ENCODE measurements at regions not wholly inside any gene's neighbourhood (a gene's known extent, or its start where the extent isn't known, plus 50 kb on each side); places are given as distances from the start of the nearest gene placed in this dataset.

DNA sequence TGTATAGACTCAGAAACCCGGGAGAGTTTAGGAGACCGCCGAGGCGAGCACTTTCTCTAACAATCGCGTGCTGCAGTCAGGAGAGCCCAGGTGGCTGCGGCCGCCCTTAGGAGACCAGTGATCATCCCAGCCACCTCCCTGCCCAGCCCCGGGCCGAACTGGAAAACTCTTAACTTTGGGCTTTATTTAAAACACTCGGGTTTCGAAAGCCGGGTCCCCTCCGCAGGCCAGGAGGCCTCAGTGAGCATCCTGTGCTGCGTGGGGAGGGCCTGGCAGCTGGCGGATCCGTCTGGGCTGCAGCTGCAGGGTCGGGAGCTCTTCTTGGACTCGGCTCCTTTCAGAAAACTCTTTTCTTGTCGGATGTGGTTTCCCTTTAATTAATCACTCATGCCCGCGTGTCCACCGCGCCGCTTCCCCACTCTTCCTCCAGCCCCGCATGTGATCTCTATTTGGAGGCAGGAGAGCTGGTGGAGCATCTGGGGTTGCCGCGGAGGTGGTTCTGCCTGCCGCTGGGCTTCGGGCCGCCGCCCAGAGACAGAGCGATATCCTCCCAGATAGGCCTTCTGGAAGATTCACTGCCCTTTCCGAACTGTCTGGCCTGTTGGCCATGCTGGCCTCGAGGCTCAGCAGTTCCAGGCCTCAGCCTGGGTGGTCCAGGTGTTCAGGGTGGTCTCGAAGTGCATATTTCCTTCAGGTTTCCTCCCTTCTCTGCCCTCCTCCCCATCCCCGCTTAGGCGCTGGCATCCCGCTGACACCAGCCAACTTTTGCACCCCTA, 59.5 kb downstream of the TMEM174 start:
- intact Hi-C loops (cut with DNase I) = no loop called here
- no peak for DNase-seq

DNA sequence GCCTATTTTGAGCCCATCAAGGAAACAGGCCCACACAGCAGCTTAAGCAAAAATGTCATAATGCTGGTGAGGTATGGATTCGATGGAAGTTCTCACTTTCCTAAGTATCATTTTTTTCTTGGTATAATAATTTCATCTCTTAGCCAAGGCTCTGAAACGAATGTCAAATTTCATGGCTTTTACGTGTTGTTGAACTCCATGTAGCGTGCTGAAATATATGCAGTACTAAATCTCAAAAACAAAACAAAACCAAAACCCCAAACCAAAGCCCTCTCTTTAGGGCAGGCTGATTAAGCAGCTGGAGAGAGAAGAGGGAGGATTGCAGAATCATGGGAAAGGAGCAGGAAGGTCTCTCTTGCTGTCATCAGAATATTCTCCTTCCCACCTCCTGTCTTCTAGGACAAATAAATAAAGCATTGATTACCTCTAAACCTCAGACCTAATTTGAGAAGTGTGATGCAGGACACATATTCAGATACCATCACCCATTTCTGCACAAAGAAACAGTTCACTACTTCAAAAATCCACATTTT, 58.3 kb downstream of the TMEM174 start:
- no peak for DNase-seq
- intact Hi-C loops (cut with DNase I) = no loop called here

DNA sequence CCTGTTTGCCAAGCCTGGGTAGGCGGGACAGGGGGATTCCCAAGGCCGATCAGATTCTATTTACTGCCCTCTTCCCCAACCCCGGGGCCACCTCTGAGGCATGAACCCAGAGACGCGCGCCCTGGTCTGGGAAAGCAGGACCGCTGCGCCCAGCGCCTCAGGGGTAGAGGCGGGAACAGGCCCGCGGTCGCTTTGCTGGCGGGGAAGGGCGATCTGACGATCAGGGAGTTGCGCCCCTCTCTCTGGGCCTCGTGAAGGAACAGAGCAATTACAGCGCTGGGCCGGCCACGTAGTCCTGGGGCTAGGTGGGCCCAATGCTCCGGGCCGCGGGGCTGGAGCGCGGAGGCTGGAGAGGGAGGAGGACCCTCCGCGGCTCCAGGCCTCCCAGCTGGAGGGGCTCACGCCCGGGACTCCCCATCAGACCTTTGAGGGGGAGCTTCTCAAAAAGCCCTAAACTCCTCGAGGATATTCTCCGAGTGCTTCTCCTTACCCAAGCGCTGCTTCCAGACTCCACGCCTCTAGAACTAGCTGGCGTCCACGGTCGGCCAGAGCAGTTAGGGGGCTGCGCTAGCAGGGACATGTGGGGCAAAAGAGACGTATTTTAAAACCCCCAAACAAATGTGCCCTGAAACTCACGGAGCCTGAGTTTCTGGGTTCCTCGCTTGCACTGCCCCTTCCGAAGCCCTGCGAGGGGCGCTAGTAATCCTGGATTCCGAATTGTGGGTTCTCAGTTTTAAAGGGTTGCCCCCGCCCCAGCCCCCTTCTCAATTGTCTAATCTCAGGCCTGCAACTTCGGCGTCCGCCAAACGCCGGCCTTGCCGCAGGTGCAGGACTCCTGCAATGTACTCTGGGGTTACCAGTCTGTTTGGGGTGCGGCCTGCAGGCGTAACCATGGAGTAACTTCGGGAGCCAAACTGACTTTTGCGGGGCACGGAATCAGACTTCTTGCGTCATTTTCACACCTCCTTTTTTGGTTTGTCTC, 57.6 kb downstream of the TMEM174 start:
- DNase-seq = no peak
- intact Hi-C loops (cut with DNase I) = no loop called here

DNA sequence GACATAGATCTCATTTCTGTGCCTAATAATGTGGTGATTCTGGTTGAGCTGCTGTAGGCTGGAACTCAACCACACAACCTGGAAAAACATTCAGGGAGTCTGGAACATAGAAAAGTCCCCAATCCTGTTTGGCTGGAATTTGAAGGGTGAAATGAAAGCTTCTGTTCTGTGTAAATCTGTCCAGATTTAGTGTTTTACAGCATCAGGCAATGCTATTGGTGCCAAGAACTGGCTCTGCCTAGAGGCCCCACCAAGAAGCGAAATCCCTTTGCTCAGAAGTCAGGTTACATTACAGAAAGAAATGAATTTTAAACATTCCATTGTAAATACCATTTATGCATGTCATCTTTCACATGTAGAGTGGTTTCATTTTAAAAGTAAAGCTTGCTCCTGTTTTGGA, 56.3 kb downstream of the TMEM174 start:
- no peak for DNase-seq
- intact Hi-C loops (cut with DNase I) = no loop called here

DNA sequence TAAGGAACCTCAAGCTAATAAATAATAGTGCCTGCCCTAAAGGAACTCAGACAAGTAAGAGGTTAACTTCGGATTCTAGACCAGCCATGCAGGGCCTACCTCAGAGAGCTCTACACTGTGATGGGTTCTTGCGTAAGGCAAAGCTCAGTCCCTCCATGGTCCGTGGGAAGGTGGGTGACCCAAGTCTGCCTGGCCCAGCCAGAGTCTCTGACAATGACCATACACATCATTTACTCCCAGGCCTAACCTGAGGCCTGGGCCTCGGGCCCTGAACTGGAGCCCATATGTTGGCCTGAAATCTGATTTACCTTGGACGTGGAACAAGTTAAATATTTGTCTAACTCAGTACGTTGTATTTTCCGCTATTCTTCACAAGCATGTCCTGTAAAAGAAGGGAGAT, 55.1 kb downstream of the TMEM174 start:
- intact Hi-C loops (cut with DNase I) = no loop called here
- DNase-seq = no peak
